ENCODE measurements at regions not wholly inside any gene's neighbourhood (a gene's known extent, or its start where the extent isn't known, plus 50 kb on each side); places are given as distances from the start of the nearest gene placed in this dataset.

DNA sequence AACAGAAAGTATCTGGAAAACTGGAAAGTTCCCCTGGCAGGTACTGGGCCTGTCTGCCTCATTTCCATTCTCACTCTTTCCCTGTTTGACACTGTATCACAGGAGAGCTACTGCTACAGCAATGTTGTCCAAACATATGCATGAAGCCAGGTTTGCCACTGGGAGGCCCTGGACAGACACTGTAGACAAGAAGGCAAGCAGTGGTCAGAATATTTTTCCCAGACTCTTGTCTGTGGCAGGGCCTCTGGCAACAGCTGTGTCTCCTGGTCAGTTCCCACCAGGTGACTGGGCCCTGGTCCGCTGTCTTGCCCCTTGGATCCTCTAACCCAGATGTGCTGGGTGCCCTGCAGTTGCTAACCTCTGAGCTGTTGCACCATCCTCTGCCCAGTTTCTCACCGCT lies 178.9 kb upstream of the FANCL start:
- ATAC-seq (peak; percentile 64 to 68; a peak in 3 of 6 replicates), DNase-seq (ENCODE audit: low read depth in 1 of 2, low spot score in 1 of 2) (no peak), FAIRE-seq (no peak)
- Histone ChIP-seq H3K27ac (no peak overlapping the region), H3K4me2 (no peak overlapping the region), H3K9me3 (no peaks in the 10 kb centered on the region), H3K4me1 (no peaks in the 10 kb centered on the region), H3K4me3 (no peak overlapping the region)
- POLR2A ChIA-PET, result no interaction called here
- TF ChIP-seq HOXB13 (CRISPR knock-in tag; IDR thresholded peaks at IDR 0.05; ENCODE audit: low read depth), result no peak
- no peak for TF ChIP-seq ZFP36 (IDR thresholded peaks at IDR 0.05; ENCODE audit: borderline replicate concordance, partially characterized antibody)
- no peak for TF ChIP-seq TFCP2L1 (CRISPR knock-in tag; IDR thresholded peaks at IDR 0.05)
- no peak for TF ChIP-seq RNF2 (IDR thresholded peaks at IDR 0.05; ENCODE audit: borderline replicate concordance, low read depth)
- CTCF ChIA-PET, result no interaction called here
- 74% methylated on average over 2 of the region's 2 CpGs for WGBS (ENCODE audit: missing lambda C conversion rate)

DNA sequence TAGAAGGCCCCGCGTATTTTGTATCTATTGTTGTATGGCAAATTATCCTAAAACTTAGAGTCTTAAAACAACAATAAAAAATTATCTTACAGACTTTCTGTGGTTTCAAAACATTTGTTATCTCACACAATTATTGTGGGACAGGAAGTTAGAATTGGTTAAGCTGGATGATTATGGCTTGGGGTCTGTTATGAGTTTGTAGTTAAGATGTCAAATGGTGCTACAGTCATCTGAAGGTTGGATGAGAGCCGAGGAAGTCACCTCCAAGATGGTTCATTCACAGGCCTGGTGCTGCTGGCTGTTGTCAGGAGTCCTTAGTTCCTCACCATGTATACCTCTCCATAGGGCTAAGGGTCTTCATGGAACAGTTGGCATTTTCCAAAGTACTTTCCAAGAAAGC lies 175.6 kb upstream of the FANCL start:
- DNase-seq (ENCODE audit: low read depth in 1 of 2, low spot score in 1 of 2), result no peak
- Histone ChIP-seq H3K4me3 (no peak overlapping the region), H3K27ac (no peak overlapping the region), H3K9me3 (no peaks in the 10 kb centered on the region), H3K4me2 (no peak overlapping the region), H3K4me1 (no peaks in the 10 kb centered on the region)
- WGBS (ENCODE audit: missing lambda C conversion rate), result 67% methylated on average over 3 of the region's 3 CpGs
- FAIRE-seq, result no peak
- no peak for ATAC-seq
- POLR2A ChIA-PET, result no interaction called here
- CTCF ChIA-PET, result no interaction called here
- TF ChIP-seq BHLHE40 (IDR thresholded peaks at IDR 0.05; ENCODE audit: low read depth, low read length), result no peak
- TF ChIP-seq EHF (CRISPR knock-in tag; IDR thresholded peaks at IDR 0.05), result no peak
- no peak for TF ChIP-seq CBX8 (IDR thresholded peaks at IDR 0.05)
- no peak for TF ChIP-seq CBX2 (IDR thresholded peaks at IDR 0.05; ENCODE audit: borderline replicate concordance, low read depth)
- TF ChIP-seq NFE2L2 (conservative IDR thresholded peaks at IDR 0.05; ENCODE audit: low read length), result no peak
- TF ChIP-seq, protein P1, sequence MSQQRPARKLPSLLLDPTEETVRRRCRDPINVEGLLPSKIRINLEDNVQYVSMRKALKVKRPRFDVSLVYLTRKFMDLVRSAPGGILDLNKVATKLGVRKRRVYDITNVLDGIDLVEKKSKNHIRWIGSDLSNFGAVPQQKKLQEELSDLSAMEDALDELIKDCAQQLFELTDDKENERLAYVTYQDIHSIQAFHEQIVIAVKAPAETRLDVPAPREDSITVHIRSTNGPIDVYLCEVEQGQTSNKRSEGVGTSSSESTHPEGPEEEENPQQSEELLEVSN (IDR thresholded peaks at IDR 0.05; ENCODE audit: borderline replicate concordance, low read depth), result no peak
- TF ChIP-seq HOXB13 (CRISPR knock-in tag; IDR thresholded peaks at IDR 0.05; ENCODE audit: low read depth), result no peak
- no peak for TF ChIP-seq RAD21 (conservative IDR thresholded peaks at IDR 0.05 in 1 of 2, IDR thresholded peaks at IDR 0.05 in 1 of 2)

DNA sequence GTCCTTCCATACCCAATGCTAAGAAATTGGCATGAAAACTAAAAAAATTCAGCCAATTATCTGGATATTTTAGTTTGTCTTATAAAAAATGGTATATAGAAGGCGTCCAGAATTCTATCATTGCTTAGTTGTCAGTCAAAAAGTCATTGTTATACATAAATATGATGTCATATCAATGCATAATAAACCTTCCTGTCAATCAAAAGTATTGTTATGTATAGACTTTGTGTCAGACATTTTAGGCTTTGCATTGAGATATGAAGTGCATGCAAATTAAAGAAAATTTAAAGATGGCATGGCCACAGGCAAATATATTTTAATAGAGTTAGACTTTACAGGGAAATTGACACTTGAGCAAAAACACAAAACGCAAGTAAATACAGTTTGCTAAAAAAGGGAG lies 173.4 kb upstream of the FANCL start:
- FAIRE-seq, result peak; percentile 43
- Histone ChIP-seq H3K9me3 (no peaks in the 10 kb centered on the region), H3K4me3 (no peak overlapping the region), H3K27ac (no peak overlapping the region), H3K4me1 (no peaks in the 10 kb centered on the region), H3K4me2 (no peak overlapping the region)
- ChIA-PET POLR2A (no interaction called here), CTCF (interaction anchor here (1.1 to 1.3 kb wide), 2 partner anchors 10 to 33 kb away, joined by 3 read pairs; no protein-coding TSS in a partner anchor)
- TF ChIP-seq, protein P2, sequence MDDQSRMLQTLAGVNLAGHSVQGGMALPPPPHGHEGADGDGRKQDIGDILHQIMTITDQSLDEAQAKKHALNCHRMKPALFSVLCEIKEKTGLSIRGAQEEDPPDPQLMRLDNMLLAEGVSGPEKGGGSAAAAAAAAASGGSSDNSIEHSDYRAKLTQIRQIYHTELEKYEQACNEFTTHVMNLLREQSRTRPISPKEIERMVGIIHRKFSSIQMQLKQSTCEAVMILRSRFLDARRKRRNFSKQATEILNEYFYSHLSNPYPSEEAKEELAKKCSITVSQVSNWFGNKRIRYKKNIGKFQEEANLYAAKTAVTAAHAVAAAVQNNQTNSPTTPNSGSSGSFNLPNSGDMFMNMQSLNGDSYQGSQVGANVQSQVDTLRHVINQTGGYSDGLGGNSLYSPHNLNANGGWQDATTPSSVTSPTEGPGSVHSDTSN (IDR thresholded peaks at IDR 0.05), result no peak
- TF ChIP-seq, protein P3, sequence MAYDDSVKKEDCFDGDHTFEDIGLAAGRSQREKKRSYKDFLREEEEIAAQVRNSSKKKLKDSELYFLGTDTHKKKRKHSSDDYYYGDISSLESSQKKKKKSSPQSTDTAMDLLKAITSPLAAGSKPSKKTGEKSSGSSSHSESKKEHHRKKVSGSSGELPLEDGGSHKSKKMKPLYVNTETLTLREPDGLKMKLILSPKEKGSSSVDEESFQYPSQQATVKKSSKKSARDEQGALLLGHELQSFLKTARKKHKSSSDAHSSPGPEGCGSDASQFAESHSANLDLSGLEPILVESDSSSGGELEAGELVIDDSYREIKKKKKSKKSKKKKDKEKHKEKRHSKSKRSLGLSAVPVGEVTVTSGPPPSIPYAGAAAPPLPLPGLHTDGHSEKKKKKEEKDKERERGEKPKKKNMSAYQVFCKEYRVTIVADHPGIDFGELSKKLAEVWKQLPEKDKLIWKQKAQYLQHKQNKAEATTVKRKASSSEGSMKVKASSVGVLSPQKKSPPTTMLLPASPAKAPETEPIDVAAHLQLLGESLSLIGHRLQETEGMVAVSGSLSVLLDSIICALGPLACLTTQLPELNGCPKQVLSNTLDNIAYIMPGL (CRISPR knock-in tag; IDR thresholded peaks at IDR 0.05; ENCODE audit: borderline replicate concordance), result no peak
- TF ChIP-seq ZC3H11A (IDR thresholded peaks at IDR 0.05), result no peak
- TF ChIP-seq NPAS2 (CRISPR knock-in tag; IDR thresholded peaks at IDR 0.05; ENCODE audit: borderline replicate concordance), result no peak
- TF ChIP-seq CEBPB (IDR thresholded peaks at IDR 0.05), result no peak
- no peak for TF ChIP-seq PHF8 (IDR thresholded peaks at IDR 0.05; ENCODE audit: borderline replicate concordance, low read depth)
- no peak for TF ChIP-seq FOSB (CRISPR knock-in tag; IDR thresholded peaks at IDR 0.05)
- TF ChIP-seq ESRRA (IDR thresholded peaks at IDR 0.05; ENCODE audit: borderline replicate concordance, low read length), result no peak
- TF ChIP-seq ZSCAN20 (CRISPR knock-in tag; IDR thresholded peaks at IDR 0.05), result no peak
- 18% methylated on average over 2 of the region's 2 CpGs for WGBS (ENCODE audit: missing lambda C conversion rate)
- DNase-seq (ENCODE audit: low read depth in 1 of 2, low spot score in 1 of 2), result no peak
- no peak for ATAC-seq

Measured in A549 (cell line).